NCI-H2171 treated with DMSO at 0.1 percent for 48 hours (cell line): ENCODE measurements at regions not wholly inside any gene's neighbourhood (a gene's known extent, or its start where the extent isn't known, plus 50 kb on each side); places are given as distances from the start of the nearest gene placed in this dataset.

Experiments used
- DNase-seq: peaks from one replicate; lab custom pipeline; 2025; lab: John Stamatoyannopoulos, UW

DNA sequence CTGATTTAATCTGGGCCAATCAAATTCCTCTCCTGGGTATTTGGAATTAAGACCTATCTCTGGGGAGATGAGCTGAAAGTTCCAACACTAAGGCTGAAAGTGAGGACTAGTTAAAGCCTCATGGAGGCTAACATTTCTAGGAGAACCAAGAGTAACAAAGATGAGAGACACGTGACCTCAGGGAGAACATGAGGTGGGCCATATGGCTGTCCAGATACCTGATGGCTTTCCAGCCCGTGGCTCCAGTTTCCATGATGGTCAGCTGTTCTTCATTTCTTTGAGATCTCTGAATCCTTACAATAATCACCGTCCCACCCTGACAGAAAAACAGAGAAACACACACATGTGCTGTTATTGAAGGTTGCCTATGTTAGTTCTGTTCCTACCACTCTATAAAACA is 66.1 kb downstream of the LEPR start:
- DNase-seq = no peak

DNA sequence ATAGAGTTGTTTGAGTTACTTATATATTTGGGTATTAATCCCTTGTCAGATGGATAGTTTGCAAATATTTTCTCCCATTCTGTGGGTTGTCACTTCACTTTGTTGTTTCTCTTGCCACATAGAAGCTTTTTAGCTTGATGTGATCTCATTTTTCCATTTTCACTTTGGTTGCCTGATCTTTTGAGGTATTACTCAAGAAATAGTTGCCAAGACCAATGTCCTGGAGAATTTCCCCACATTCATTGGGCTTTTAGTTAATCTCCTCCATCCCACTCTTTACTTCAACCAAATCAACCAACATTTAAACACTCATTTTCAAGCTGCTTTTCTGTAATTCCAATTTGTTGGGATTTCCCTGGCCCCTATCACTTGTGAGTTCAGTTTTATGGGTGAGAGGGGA is 69.0 kb downstream of the LEPR start:
- DNase-seq = no peak

DNA sequence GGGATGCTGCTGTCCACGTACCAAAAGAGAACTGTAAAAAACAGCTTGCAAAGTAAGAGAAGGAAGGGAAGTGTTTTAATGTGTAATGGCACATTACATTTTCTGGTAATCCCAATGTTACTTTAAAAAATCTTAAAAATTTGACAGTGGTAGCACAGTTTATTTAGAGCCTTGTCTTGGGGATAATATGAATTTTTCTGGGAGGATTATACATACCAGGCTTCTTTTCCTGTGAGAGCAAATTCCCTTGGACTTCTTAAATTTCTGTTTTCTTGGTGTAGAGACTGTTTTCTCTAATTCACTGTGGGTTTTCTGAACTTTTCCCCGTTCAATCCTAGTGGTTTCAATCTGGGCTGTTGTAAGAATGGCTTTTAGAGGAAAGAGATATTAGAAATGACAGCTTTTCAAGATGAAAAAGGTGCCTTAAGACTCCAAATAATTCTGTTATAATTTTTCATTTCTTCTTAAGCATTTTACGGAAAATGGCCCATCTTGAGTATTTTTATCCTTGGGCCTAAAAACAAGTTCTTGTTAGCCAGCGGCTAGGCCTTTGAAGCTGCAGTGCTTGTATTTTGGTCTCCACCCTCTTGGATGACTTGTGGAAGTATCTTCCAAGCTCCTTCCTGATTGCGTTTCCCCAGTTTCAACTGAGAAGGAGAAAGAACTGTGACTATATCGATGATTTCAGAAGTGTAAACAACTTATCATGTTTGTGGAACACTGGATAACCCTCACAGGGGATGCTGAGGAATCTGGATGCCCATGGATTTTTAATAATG is 70.0 kb downstream of the LEPR start:
- DNase-seq = no peak

DNA sequence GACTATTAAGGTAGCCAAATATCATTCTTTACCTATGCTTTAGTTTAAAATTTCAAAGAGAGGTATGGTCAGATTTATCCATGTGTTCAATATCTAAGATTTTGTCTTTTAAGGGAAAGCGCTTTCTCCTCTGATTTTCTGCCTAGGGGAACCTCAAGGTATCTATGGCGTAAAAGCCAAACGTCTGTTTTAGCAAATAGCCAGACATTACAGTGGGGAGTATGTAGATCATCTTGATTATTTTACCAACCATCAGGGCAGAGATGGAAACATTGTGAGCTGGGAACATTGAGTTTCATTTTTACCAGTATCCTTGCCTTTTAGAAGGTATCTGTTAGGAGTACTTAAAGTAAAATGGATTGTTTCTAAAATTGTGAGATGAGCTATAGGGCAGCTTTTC is 71.0 kb downstream of the LEPR start:
- DNase-seq = no peak

DNA sequence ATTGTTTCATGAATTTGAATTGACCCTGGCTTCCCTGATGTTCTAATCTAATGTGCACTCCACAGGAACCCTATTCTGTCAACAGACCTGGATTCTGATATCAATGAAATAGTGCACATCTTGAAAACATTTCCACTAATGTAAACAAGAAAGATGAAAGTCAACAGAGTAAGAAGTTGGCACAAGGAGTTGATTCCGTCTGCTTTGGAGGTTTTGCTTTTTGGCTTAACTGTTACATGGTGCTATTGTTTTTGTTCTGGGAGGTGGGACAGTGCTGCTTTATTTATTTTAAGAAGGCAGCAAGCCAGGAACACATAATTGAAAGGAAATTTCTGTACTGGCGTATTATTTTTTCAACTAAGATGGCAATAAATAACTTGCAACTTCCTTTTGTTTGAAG is 73.3 kb downstream of the LEPR start:
- no peak for DNase-seq

DNA sequence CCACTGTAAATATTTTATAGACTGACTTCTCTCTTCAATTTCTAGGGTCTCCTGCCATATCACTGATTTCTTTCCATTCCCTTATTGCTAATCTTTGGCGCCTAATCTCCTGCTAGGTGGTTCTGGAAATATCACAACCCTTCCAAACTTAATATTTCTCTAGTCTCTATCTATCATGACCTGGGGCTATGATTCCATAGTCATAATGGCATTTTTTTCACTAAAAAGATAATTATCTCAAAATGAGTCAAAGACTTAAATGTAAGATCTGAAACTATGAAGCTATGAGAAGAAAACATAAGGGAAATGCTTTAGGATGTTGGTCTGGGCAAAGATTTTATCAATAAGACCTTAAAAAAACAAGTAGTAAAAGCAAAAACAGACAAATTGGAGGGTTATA is 74.2 kb downstream of the LEPR start:
- no peak for DNase-seq

DNA sequence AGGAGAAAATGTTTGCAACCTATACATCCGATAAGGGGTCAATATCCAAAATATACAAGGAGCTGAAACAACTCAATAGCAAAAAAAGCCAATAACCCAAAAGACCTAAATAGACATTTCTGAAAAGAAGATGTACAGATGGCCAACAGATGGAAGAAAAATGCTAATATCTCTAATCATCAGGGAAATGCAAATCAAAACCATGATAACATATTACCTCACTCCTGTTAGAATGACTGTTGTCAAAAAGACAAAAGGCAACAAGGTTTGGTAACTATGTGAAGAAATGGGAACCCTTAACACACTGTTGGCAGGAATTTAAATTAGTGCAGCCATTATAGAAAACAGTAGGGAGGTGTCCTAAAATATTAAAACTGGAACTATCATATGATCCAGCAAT is 74.7 kb downstream of the LEPR start:
- DNase-seq = no peak

DNA sequence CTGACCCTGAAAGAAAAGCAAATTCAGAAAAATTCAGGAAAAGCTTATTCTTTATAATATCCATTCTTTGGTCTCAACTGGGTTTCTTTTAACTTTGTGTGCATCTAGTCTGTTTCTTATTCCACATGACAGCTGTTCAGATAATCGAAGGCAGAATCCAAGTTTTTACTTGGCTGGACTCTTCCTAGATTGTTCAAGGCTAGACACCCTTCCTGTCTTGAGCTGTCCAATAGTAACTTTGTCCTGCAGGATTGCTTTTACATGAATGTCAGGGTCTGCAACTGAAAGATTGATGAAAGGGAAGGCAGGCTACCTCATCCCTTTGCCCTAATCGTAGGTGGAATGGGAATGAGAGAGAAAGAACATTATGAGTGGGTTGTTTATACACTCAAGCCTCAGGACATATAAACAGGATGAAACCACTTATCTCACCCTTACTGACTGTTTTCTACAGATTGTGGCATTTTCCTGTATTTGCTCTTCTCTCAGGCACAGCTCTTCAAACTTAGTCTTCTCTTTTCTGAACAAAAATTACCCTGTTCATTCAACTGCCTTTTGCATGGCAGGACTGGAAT is 76.9 kb downstream of the LEPR start:
- no peak for DNase-seq

DNA sequence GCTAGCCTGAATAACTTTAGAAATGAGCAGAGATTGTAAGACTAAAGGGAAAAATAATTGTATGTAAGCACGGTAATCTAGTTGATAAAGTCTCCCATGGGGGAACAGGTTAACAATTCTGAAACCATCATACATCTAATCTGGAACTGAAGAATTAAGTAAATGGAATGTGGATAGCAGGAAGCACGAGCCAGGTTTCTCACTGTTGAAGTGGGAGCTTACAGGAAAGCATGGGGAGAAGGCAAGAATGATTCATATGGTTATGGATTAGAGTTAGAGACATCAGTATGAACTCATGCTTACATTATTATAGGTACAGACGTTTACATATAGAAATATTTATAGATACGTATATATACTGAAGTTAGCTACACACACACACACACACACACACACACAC is 83.0 kb downstream of the LEPR start:
- DNase-seq = no peak

DNA sequence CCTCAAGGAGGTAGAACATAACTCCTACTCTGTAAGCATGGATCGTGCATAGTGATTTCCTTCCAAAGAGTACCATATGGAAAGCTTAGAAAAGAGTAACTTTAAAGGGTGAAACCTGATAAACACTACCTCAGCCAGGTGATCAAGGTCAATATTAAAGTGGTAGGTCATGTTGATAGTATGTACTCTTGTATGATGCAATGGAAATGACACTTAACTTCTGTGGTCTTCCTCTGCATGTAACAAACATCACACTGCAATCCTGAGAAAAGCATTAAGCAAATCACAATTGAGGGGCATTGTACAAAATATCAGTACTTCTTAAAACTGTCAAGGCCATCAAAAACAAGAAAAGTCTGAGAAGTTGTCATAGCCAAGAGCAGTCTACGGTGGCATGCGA is 83.8 kb downstream of the LEPR start:
- DNase-seq = no peak

DNA sequence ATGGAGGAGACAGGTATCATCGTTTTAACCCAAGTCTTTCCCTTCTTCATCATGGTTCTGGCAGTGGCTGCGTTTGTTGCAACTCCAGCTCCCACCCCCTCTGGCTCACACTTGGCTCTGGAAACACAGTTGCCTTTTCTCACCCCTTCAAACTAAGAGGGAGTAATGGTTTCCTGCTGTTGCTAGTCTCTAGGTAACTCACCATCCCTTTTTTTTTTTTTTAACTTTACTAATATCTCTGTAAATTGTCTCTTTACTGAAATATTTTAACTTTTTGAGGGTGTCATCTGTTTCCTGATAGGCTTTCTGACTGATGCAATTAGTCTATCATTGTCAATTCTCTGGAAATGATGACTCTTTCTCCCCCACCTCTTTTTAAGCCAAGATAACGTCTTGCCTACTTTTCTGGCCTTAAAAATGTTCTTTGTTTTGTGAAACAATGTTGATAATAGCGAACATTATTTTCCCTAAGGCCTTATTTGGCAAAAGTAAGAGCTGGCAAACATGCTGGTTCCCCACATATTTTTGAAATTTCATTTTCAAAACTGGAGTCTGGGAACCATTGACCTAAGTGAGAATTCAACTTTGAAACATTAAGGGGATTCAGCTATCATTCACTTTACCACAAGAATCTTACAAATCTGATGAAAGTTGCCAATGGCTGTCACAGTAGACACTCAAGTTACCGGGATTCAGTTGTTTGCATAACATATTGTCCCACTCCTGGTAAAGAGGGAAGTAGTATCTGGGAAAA is 85.3 kb downstream of the LEPR start:
- DNase-seq = no peak

DNA sequence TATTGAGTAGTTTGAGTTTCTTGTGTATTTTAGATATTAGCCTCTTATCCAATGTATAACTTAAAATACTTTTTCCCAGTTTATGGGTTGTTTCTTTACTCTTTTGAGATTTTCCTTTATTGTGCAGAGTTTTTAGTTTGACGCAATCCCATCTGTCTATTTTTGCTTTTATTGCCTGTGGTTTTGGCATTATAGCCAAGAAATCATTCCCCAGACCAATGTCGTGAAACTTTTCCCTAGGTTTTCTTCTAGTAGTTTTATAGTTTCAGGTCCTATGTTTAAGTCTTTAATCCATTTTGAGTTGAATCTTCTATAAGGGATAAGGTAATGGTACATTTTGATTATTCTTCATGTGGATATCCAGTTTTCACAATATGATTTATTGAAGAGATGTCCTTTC is 87.6 kb downstream of the LEPR start:
- no peak for DNase-seq

DNA sequence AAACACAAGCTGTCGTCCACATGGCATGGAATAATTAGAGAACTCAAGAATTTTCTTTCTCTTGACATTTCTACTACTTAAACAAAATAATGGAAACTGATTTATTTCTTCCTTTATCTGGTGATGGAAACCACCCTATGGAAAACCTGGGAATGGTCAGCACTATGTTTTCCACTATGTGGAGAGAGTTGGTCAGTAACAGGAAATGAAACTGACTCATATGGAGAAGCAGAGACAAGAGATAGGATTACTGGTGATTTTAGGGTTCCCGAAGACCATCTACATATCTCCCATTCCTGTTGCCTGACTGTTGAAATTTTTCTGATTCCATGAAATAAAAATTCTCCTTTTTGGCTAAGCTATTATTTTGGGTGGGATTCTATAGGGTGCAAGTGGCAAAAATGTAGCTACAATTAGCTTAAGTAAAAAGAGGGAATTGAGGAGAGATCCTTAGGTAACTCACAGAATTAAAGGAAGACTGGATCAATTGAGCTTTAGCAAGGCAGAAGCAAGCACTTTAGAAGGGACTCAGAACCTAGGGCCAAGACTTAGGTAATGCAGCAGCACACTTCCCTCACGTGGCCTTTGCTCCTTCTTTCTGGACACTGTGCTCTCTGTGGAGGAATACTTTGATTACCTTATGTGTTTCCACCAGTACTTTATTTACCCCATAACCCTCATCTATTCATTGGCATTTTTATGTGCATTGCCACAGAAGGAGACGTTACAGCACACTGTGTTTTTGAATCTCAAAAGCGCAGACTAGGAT is 89.6 kb downstream of the LEPR start:
- DNase-seq = no peak

DNA sequence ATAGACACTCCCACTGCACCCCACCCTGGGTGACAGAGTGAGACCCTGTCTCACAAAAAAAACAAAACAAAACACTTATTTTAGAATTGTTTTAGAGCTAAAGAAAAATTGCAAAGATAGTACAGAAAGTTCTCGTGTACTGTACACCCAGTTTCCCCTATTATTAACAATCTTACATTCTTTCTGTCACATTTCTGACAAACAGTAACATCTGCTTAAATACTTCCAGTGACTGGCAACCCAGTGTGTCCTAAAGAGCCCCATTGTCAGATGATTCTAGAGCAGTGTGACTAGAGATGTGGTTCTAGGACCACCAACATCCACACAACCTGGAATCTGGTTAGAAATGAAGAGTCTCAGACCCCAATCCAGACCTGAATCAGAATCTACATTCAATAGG is 90.5 kb downstream of the LEPR start:
- no peak for DNase-seq

DNA sequence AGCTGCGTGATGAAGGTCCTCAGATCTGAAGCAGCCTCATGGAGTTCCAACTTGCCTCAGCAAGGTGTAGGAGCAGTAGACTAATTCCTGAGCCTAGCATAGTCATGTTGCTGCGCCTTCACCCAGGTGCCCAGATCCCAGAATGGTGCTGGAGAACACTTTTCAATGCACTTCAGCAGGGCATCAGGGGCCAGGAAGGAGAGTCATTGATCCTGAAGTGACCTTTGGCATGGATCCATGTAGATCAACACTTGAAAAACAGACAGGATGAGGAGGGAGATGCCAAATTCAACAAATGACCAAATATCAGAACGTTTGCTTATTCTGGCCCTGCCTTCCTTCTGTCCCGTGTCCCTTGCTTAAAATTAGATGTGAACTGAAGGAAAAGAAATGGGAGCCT is 91.9 kb downstream of the LEPR start:
- no peak for DNase-seq

DNA sequence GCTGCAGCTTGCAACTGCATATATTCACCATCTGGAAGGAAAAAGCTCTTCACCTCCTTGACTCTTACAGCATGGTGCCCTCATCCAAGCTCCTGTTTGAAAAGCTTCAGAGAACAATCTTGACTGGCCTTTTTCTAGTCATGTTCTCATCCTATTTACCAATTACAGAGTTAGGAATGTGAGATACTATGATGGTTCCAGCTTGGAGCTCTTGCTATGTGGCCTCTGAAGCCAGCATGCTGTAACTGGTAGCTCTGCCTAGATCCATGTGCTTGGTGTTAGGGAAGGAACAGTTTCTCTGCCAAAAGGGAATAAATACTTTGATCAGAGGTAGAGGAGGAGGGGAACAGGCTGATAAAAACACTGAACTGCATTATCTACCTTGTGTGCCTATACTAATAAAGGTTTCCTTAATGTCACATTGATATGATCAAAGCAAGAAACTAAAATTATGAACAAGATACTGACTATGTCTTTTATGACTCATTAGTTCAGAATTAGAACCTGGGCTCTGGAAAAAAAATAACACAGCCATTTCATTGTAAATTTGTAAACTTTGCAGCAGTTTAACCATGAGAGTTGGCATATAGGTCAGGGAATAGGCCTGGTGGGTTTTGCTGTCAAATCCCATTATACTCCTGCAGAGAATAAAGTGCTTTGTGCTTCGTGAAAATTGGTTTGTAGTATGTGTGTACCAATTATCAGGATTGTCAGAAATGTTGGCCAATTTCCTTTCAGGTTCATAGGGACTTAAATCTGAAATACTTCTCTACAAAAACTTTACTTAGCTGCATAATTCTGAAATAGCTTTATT is 92.7 kb downstream of the LEPR start:
- DNase-seq = no peak

DNA sequence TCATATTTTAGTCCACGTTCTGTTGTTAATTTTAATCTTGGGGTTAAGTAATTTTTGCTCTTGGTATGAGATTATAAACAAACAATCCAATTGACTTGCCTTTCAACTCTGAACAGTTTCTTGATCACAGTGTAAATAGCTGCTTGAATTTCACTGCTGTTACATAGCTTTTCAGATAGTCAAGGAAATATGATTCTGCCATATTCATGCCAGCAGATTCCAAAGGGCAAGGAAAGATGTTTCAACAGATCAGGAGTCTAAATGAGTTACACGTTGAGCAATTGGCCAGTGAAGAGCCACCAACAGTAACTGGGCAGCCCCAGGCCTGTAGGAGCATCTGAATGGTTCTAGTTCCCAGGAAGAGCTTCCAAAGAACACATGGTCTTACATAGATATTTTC is 93.6 kb downstream of the LEPR start:
- no peak for DNase-seq

DNA sequence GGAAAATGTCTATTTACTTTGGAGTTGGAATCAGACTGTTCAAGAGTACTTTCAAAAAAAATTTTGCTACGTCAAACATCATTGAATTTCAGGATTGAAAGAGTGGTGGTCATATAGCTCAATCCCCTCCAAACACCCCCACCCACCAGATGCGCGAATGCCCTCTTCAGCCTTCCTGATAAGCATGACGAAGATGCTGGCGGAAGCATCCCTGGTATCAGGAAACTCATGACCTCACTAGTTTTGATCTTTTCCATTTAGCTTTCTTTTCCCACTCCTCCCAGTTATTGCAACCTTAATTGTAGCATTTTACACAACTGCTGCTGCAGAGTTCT is 104.4 kb downstream of the LEPR start:
- DNase-seq = no peak

DNA sequence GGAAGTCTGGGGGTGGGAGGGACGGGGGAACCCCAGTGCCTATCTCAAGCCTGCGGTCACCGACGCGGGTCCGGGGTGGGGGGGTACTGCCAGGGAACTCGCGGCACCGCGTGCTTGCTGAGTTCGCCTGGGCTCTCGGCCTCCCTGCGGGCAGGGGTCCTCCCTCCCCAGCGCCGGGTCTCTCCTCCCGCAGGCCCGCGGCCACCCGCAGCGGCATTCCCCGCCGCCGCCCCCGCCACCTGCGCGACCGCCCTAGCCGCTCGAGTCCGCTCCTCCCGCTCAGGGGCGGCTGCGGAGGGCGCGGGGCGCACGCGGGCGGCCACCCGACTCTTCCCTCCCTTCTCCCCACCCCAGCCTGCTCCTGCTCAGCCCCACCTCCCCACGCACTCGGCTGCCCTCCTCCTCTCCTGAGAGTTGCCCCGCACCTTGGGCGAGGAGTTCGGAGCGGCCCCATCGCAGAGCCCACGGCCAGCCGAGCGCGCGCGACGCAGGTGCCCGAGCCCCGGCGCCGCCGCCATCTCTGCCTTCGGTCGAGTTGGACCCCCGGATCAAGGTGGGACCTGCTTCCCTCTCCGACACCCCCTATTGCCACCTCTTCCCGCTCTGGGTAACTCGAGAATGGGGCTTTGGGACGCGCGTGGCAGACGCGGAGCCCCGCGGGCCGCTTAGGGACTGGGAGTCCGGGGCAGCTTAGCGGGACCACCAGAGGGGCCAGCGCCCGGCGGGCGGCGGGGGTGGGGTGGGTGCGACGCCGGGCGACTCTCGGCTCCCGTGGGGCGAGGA is 105.0 kb downstream of the LEPR start:
- DNase-seq = no peak

DNA sequence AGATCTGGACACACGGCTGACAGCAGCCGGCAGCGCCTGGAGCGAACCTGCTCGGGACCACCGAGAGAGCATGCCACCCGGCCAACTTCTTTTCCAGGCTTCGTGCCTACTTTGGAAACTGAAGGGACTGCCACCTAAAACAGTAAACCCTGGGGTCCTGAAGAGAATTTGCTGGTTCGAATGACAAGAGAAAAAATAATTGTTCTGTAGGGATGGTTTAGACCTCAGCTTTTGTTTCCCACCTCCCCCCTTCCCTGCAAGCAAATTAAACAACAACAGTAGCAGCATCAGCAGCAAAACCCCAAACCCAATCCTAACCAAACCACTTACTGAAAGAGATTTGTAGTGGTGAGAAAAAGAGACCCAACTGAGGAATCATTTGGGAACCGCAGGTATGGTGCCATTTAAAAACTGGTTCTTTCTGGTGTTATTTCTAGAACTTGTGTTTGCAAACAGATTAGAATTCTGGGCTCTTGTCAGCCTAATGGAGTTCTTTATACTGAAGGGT is 105.6 kb downstream of the LEPR start:
- no peak for DNase-seq

DNA sequence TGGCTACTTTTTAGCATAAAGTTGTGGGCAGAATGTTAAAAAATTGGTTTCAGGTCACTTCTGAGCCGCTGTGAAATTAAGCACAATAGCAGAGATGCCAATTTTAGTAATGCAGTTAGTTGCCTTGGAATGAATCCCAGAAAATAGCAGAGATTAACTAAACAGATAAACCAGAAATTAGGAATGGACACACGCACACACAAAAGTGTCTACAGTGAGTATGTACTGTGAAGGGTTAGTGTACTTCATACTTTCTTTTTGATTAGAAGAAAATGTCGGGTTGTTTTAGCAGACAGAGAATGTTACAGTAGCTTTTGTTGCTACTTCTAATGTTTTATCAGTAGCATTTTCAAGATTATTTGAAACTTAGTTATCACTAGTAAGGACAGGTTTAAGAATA is 106.7 kb downstream of the LEPR start:
- no peak for DNase-seq
